AG04449 (cell line): ENCODE measurements at regions not wholly inside any gene's neighbourhood (a gene's known extent, or its start where the extent isn't known, plus 50 kb on each side); places are given as distances from the start of the nearest gene placed in this dataset.

ENCODE experiments used
- CTCF ChIA-PET: fragments of 350-600 bp; formaldehyde crosslinking; extraction: SDS; loops from one replicate; lab custom pipeline; 2021; ENCODE audit warnings: antibody characterized with exemption; lab: Yijun Ruan, JAX
- POLR2A ChIA-PET: fragments of 400-600, 350-600 bp; formaldehyde crosslinking; extraction: SDS; loops from one replicate; lab custom pipeline; 2020; ENCODE audit warnings: antibody characterized with exemption, inconsistent platforms; lab: Yijun Ruan, JAX
- DNase-seq: peaks from one replicate; pipeline ENCODE4 v3.0.0-alpha.2; 2010; ENCODE audit warnings: low read depth, low spot score
- H3K4me3 ChIP-seq: 2 replicates; pipeline ENCODE4 v1.5.1; 2011; ENCODE audit warnings: low read depth, mild to moderate bottlenecking, control low read depth, low read length
- TF ChIP-seq, protein P1 (sequence below): IDR thresholded peaks from one replicate; pipeline ENCODE4 v1.5.1; 2011; ENCODE audit warnings: mild to moderate bottlenecking, moderate library complexity, low read length, control low read depth, inconsistent platforms; ENCODE audit not compliant: insufficient read depth; ENCODE audit errors: missing control alignments

DNA sequence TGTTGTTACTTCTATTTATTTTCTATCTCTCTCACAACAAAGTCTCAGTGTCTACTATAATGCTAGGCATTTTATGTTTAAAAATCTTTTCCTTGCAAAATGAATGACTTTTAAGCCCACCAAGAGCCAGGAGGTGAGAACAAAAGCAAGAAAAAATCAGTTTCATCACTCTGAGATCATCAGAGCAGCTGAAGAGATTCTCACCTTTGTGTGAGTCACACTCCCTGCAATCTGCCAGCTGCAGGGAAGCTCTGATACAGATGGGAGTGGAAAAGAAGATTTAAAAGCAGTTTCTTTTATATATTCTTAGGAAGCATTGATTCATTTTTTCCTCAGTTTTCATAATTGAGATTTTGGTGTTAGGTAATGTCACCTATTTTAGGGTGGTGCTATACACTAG lies 107.6 kb downstream of the LHX9 start:
- POLR2A ChIA-PET = no interaction called here
- DNase-seq = no peak
- TF ChIP-seq, protein P1, sequence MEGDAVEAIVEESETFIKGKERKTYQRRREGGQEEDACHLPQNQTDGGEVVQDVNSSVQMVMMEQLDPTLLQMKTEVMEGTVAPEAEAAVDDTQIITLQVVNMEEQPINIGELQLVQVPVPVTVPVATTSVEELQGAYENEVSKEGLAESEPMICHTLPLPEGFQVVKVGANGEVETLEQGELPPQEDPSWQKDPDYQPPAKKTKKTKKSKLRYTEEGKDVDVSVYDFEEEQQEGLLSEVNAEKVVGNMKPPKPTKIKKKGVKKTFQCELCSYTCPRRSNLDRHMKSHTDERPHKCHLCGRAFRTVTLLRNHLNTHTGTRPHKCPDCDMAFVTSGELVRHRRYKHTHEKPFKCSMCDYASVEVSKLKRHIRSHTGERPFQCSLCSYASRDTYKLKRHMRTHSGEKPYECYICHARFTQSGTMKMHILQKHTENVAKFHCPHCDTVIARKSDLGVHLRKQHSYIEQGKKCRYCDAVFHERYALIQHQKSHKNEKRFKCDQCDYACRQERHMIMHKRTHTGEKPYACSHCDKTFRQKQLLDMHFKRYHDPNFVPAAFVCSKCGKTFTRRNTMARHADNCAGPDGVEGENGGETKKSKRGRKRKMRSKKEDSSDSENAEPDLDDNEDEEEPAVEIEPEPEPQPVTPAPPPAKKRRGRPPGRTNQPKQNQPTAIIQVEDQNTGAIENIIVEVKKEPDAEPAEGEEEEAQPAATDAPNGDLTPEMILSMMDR = no peak
- no peak overlapping the region for H3K4me3 ChIP-seq
- CTCF ChIA-PET = no interaction called here

DNA sequence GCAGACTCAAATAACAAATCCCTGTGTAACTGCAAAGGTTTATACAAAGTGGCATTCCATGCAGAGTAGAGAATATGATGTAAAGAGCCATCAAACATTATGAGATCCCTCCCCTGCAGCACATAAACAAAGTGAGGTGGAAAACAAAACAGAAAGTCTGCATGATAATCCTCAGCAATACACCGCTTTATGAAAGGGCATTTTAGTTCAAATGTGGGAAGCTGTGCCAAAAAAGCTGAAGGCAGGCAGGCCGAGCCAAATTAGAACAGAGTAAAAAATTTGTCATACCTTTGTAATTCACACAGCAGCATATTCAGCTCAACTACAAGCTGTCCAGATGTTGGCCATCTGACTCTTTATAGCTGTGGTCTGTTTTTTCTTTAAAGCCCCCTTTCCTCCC lies 113.5 kb downstream of the LHX9 start:
- ChIA-PET CTCF (interaction anchor here (0.9 to 1.5 kb wide), 3 partner anchors 14 to 107 kb away, joined by 3 to 4 read pairs (median 4); no protein-coding TSS in a partner anchor), POLR2A (no interaction called here)
- H3K4me3 ChIP-seq = no peak overlapping the region
- TF ChIP-seq, protein P1 = no peak
- no peak for DNase-seq

DNA sequence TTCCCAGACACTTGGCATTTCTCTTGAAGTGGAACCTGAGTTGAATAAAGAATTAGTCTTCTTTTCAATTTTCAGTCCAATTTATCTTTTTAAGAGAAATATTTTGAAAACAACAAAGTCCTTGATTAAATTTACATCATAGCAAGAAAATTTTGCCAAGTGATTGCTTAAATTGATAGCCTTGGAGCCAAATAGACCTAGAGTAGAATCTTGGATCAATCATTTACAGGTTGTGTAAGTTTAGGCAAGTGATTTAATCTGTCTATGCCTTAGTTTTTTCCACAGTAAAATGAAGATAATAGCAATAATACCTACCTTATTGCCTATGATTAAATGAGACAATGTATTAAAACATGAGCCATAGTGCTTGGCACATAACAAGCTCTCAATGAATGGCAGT lies 113.9 kb downstream of the LHX9 start:
- ChIA-PET CTCF (interaction anchor here (0.8 to 1.5 kb wide), 4 partner anchors 14 to 125 kb away, joined by 3 to 4 read pairs (median 4); no protein-coding TSS in a partner anchor), POLR2A (no interaction called here)
- no peak overlapping the region for H3K4me3 ChIP-seq
- TF ChIP-seq, protein P1 = no peak
- DNase-seq = no peak

DNA sequence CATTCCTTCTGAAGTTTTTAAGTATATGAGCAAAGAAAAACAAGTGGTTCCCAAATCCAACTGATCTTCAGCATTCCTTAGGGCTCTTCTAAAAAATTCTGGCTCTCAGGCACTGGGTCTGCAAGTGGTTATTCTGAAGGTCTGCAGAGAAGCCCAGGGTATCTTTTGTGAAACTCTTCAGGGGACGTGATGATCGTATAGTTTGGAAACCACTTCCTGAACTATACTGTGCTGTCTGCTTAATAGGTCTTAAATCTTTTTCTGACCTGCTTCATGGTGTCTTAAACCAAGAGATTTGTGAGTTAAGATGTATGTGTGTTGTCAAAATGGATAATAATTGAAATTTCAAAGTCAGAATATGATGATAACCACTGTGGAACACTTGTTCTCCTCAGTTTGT lies 115.5 kb downstream of the LHX9 start:
- H3K4me3 ChIP-seq = no peak overlapping the region
- ChIA-PET CTCF (interaction anchor here (0.8 kb wide), 1 partner anchor 10 kb away, joined by 4 read pairs; no protein-coding TSS in a partner anchor), POLR2A (no interaction called here)
- no peak for DNase-seq
- TF ChIP-seq, protein P1 = no peak

DNA sequence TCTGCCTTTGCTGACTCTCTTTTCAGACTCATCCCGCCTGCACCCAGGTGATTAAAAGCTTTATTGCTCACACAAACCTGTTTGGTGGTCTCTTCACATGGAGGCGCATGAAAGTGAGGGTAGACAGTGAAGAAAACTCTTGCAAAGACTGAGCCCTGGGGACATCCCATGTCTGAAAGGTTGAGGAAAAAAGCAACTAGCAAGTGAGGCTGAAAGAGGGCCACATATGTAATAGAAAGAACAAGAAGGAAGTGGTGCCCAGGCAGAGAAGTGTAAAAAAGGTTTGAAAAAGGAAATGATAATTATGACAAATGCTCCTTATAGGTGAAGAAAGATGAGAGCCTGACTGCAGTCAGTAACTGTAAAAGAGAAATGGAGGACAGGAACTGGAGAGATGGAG lies 115.9 kb upstream of the NEK7 start:
- TF ChIP-seq, protein P1 = no peak
- no peak for DNase-seq
- no peak overlapping the region for H3K4me3 ChIP-seq
- ChIA-PET POLR2A (no interaction called here), CTCF (no interaction called here)

DNA sequence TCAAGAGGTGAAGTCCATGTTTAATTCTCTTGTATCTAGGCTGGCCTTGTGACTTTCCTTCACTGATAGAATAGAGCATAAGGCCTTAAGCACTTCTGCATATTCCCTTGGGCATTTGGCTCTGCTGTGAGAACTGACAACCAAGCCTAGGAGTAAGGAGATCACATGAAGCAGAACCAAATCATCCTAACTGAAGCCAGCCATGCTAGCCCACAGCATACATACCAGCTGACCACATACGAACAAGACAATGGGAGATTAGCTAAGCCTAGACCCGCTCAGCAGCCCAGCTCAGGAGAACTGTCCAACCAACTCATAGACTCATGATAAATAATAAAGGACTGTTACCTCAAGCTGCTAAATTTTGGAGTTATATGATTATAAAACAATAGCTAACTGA lies 114.6 kb upstream of the NEK7 start:
- POLR2A ChIA-PET = no interaction called here
- CTCF ChIA-PET = interaction anchor here (1.1 to 1.2 kb wide), 2 partner anchors 10 to 125 kb away, joined by 3 to 4 read pairs; partner anchors contain the start of gene LHX9
- TF ChIP-seq, protein P1 = no peak
- H3K4me3 ChIP-seq = no peak overlapping the region
- DNase-seq = no peak
